GM12878 (cell line): ENCODE measurements at regions not wholly inside any gene's neighbourhood (a gene's known extent, or its start where the extent isn't known, plus 50 kb on each side); places are given as distances from the start of the nearest gene placed in this dataset.

ENCODE experiments used
- ATAC-seq: fragments of 200-7000 bp; cut with Tn5 transposase; 3 replicates; pipeline ENCODE4 v1.9.1; 2020; ENCODE audit warnings: mild to moderate bottlenecking, moderate library complexity
- BruUV-seq: library from RNA; stranded (reverse); fragments of 400-500 nt; replicated peaks from 2 replicates; lab custom pipeline; 2021; lab: Mats Ljungman, UMichigan
- CTCF ChIA-PET: fragments of 300-600 bp; sonication (Branson Sonifier 250); formaldehyde crosslinking; extraction: SDS; loops from one replicate; lab custom pipeline; 2021; ENCODE audit warnings: inconsistent platforms; lab: Yijun Ruan, JAX
- POLR2A ChIA-PET: fragments of 350-600 bp; formaldehyde crosslinking; extraction: SDS; loops from one replicate; lab custom pipeline; 2021; ENCODE audit warnings: inconsistent platforms; lab: Charles Lee
- RAD21 ChIA-PET: fragments of 300-600 bp; sonication (Branson Sonifier 250); formaldehyde crosslinking; loops from one replicate; lab custom pipeline; 2023; ENCODE audit warnings: antibody characterized with exemption; ENCODE audit not compliant: unreplicated experiment; lab: Charles Lee
- SMC1A ChIA-PET: fragments of 300-600 bp; sonication (Branson Sonifier 250); formaldehyde crosslinking; loops from one replicate; lab custom pipeline; 2023; ENCODE audit not compliant: unreplicated experiment, uncharacterized antibody; lab: Charles Lee
- DNase-seq: peaks from one replicate; pipeline ENCODE4 v3.0.0-alpha.2; 2011; ENCODE audit warnings: low read depth, low spot score
- FAIRE-seq: peaks from 3 replicates; lab custom pipeline; 2011; peaks lifted over from hg19 to GRCh38; lab: Jason Lieb, UNC
- H2AFZ ChIP-seq: 2 replicates; pipeline ENCODE4 v1.6.0; 2011; ENCODE audit warnings: low read depth, low read length, control low read depth; ENCODE audit not compliant: control insufficient read depth
- H3K27ac ChIP-seq: 2 replicates; pipeline ENCODE4 v1.5.1; 2011; ENCODE audit warnings: control low read depth; ENCODE audit not compliant: control insufficient read depth, insufficient read depth
- H3K27me3 ChIP-seq, 2 experiments: replicated peaks in 1 of 2; 2 replicates each; pipeline versions ENCODE4 v1.6.0 to v1.6.1; 2011; ENCODE audit warnings: low read length in 1 of 2; ENCODE audit not compliant: control insufficient read depth in 2 of 2, insufficient read depth in 2 of 2
- H3K36me3 ChIP-seq, 2 experiments: 2 replicates each; pipeline ENCODE4 v1.5.1; 2011; ENCODE audit warnings: low read length in 1 of 2; ENCODE audit not compliant: control insufficient read depth in 2 of 2, insufficient read depth in 2 of 2
- H3K4me1 ChIP-seq: 2 replicates; pipeline ENCODE4 v1.6.1; 2011; ENCODE audit warnings: mild to moderate bottlenecking, low read length, moderate library complexity, mixed read lengths; ENCODE audit not compliant: control insufficient read depth, insufficient read depth
- H3K4me2 ChIP-seq: 2 replicates; pipeline ENCODE4 v1.6.0; 2011; ENCODE audit warnings: control low read depth; ENCODE audit not compliant: control insufficient read depth, insufficient read depth
- H3K4me3 ChIP-seq: fragments of 200-600 bp; sonication (generic); 2 replicates; pipeline ENCODE4 v1.5.1; 2016
- H3K79me2 ChIP-seq: 2 replicates; pipeline ENCODE4 v1.6.0; 2011; ENCODE audit warnings: low read length; ENCODE audit not compliant: control insufficient read depth, insufficient read depth
- H3K9ac ChIP-seq: 2 replicates; pipeline ENCODE4 v1.8.0; 2011; ENCODE audit warnings: low read length, control low read depth, mixed read lengths; ENCODE audit not compliant: control insufficient read depth, insufficient read depth
- H3K9me3 ChIP-seq: replicated peaks from 3 replicates; pipeline ENCODE4 v1.5.1; 2011; ENCODE audit warnings: mild to moderate bottlenecking, low read length; ENCODE audit not compliant: control insufficient read depth, insufficient read depth
- H4K20me1 ChIP-seq: 2 replicates; pipeline ENCODE4 v1.6.0; 2011; ENCODE audit not compliant: control insufficient read depth, insufficient read depth
- GABPA ChIP-seq: IDR thresholded peaks from 2 replicates; pipeline ENCODE4 v1.6.1; 2014; ENCODE audit warnings: antibody characterized with exemption, low read depth, mild to moderate bottlenecking, inconsistent platforms
- SMARCA5 ChIP-seq: fragments of 450-650 bp; IDR thresholded peaks from 2 replicates; pipeline ENCODE4 v1.6.1; 2017; ENCODE audit warnings: mild to moderate bottlenecking
- TARDBP ChIP-seq: IDR thresholded peaks from 2 replicates; pipeline ENCODE4 v1.6.1; 2016; ENCODE audit warnings: borderline replicate concordance
- WGBS: methylation state at CpG from one replicate; pipeline ENCODE4 v1.1.6; 2016; ENCODE audit warnings: low lambda C conversion rate; ENCODE audit not compliant: insufficient replicate concordance, insufficient coverage; ENCODE audit errors: missing lambda C conversion rate; 5-methylcytosine and 5-hydroxymethylcytosine counted together
- in situ Hi-C: fragments of 300-500 bp; cut with MboI; formaldehyde crosslinking; loops from 9 replicates; pipeline ENCODE4 v1.14.3; 2018; ENCODE audit warnings: mixed read lengths
- intact Hi-C: fragments of 100-400 bp; cut with micrococcal nuclease; formaldehyde crosslinking; loops from one replicate; pipeline ENCODE4 v1.14.2; 2022; ENCODE audit not compliant: unreplicated experiment
- TF ChIP-seq, protein P1 (sequence below): fragments of 450-650 bp; IDR thresholded peaks from 2 replicates; pipeline ENCODE4 v1.6.1; 2016; ENCODE audit warnings: mild to moderate bottlenecking
- TF ChIP-seq, protein P2 (sequence below), 3 experiments: IDR thresholded peaks in 2 of 3; conservative IDR thresholded peaks in 1 of 3; 2 replicates each; pipeline ENCODE4 v1.5.1; 2011; ENCODE audit warnings: low read depth in 3 of 3, low read length in 3 of 3, mild to moderate bottlenecking in 3 of 3, control low read depth in 2 of 3, moderate library complexity in 2 of 3, inconsistent platforms in 1 of 3, mixed read lengths in 1 of 3; ENCODE audit not compliant: control insufficient read depth in 2 of 3, insufficient read depth in 1 of 3; ENCODE audit errors: extremely low read depth in 1 of 3
- TF ChIP-seq, protein P3 (sequence below): IDR thresholded peaks from 2 replicates; pipeline ENCODE4 v1.6.1; 2012; ENCODE audit warnings: improper control_type of control experiment, low read depth, low read length; ENCODE audit not compliant: insufficient replicate concordance
- TF ChIP-seq, protein P4 (sequence below): IDR thresholded peaks from 2 replicates; pipeline ENCODE4 v1.6.1; 2012; ENCODE audit warnings: mild to moderate bottlenecking, low read depth, low read length

DNA sequence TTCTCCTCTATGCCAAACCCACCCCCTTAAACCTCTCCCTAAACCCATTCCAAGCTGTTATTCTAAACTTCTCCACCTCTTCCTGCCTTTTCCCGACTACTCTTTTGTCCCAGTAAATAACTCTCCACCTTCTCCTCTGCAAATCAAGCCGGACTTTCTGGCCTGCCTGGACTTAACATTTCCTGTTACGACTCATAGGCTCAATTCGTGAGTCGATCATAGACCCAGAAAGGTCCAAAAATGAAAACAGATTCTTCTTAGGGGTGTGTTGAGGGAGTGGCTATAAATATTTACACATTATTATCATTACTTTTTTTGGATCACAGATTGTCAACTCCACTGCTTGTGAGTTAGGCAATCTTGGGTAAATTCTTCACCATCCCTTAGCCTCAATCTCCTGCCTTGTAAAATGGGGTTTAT lies 59.0 kb upstream of the HABP2 start:
- no peak overlapping the region for H3K9ac ChIP-seq
- H2AFZ ChIP-seq: no peak overlapping the region
- TF ChIP-seq, protein P1, sequence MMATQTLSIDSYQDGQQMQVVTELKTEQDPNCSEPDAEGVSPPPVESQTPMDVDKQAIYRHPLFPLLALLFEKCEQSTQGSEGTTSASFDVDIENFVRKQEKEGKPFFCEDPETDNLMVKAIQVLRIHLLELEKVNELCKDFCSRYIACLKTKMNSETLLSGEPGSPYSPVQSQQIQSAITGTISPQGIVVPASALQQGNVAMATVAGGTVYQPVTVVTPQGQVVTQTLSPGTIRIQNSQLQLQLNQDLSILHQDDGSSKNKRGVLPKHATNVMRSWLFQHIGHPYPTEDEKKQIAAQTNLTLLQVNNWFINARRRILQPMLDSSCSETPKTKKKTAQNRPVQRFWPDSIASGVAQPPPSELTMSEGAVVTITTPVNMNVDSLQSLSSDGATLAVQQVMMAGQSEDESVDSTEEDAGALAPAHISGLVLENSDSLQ: no peak
- TF ChIP-seq, protein P2, sequence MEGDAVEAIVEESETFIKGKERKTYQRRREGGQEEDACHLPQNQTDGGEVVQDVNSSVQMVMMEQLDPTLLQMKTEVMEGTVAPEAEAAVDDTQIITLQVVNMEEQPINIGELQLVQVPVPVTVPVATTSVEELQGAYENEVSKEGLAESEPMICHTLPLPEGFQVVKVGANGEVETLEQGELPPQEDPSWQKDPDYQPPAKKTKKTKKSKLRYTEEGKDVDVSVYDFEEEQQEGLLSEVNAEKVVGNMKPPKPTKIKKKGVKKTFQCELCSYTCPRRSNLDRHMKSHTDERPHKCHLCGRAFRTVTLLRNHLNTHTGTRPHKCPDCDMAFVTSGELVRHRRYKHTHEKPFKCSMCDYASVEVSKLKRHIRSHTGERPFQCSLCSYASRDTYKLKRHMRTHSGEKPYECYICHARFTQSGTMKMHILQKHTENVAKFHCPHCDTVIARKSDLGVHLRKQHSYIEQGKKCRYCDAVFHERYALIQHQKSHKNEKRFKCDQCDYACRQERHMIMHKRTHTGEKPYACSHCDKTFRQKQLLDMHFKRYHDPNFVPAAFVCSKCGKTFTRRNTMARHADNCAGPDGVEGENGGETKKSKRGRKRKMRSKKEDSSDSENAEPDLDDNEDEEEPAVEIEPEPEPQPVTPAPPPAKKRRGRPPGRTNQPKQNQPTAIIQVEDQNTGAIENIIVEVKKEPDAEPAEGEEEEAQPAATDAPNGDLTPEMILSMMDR (IDR thresholded peaks at IDR 0.05 in 2 of 3, conservative IDR thresholded peaks at IDR 0.05 in 1 of 3; ENCODE audit: control insufficient read depth in 2 of 3, extremely low read depth in 1 of 3, insufficient read depth in 1 of 3, low read depth in 3 of 3, low read length in 3 of 3): no peak
- TF ChIP-seq, protein P3, sequence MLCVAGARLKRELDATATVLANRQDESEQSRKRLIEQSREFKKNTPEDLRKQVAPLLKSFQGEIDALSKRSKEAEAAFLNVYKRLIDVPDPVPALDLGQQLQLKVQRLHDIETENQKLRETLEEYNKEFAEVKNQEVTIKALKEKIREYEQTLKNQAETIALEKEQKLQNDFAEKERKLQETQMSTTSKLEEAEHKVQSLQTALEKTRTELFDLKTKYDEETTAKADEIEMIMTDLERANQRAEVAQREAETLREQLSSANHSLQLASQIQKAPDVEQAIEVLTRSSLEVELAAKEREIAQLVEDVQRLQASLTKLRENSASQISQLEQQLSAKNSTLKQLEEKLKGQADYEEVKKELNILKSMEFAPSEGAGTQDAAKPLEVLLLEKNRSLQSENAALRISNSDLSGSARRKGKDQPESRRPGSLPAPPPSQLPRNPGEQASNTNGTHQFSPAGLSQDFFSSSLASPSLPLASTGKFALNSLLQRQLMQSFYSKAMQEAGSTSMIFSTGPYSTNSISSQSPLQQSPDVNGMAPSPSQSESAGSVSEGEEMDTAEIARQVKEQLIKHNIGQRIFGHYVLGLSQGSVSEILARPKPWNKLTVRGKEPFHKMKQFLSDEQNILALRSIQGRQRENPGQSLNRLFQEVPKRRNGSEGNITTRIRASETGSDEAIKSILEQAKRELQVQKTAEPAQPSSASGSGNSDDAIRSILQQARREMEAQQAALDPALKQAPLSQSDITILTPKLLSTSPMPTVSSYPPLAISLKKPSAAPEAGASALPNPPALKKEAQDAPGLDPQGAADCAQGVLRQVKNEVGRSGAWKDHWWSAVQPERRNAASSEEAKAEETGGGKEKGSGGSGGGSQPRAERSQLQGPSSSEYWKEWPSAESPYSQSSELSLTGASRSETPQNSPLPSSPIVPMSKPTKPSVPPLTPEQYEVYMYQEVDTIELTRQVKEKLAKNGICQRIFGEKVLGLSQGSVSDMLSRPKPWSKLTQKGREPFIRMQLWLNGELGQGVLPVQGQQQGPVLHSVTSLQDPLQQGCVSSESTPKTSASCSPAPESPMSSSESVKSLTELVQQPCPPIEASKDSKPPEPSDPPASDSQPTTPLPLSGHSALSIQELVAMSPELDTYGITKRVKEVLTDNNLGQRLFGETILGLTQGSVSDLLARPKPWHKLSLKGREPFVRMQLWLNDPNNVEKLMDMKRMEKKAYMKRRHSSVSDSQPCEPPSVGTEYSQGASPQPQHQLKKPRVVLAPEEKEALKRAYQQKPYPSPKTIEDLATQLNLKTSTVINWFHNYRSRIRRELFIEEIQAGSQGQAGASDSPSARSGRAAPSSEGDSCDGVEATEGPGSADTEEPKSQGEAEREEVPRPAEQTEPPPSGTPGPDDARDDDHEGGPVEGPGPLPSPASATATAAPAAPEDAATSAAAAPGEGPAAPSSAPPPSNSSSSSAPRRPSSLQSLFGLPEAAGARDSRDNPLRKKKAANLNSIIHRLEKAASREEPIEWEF: no peak
- TF ChIP-seq TARDBP: no peak
- no peak for TF ChIP-seq GABPA
- TF ChIP-seq, protein P4, sequence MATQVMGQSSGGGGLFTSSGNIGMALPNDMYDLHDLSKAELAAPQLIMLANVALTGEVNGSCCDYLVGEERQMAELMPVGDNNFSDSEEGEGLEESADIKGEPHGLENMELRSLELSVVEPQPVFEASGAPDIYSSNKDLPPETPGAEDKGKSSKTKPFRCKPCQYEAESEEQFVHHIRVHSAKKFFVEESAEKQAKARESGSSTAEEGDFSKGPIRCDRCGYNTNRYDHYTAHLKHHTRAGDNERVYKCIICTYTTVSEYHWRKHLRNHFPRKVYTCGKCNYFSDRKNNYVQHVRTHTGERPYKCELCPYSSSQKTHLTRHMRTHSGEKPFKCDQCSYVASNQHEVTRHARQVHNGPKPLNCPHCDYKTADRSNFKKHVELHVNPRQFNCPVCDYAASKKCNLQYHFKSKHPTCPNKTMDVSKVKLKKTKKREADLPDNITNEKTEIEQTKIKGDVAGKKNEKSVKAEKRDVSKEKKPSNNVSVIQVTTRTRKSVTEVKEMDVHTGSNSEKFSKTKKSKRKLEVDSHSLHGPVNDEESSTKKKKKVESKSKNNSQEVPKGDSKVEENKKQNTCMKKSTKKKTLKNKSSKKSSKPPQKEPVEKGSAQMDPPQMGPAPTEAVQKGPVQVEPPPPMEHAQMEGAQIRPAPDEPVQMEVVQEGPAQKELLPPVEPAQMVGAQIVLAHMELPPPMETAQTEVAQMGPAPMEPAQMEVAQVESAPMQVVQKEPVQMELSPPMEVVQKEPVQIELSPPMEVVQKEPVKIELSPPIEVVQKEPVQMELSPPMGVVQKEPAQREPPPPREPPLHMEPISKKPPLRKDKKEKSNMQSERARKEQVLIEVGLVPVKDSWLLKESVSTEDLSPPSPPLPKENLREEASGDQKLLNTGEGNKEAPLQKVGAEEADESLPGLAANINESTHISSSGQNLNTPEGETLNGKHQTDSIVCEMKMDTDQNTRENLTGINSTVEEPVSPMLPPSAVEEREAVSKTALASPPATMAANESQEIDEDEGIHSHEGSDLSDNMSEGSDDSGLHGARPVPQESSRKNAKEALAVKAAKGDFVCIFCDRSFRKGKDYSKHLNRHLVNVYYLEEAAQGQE: no peak
- TF ChIP-seq SMARCA5: no peak
- ChIA-PET SMC1A (no interaction called here), POLR2A (no interaction called here), RAD21 (no interaction called here), CTCF (no interaction called here)
- H3K9me3 ChIP-seq: no peaks in the 10 kb centered on the region
- no peak for DNase-seq
- no peak for ATAC-seq
- WGBS: 19% methylated on average over 5 of the region's 5 CpGs
- in situ Hi-C loops (no loop called here), intact Hi-C loops (no loop called here)
- no peak overlapping the region for H3K4me3 ChIP-seq
- no peaks in the 10 kb centered on the region for H3K36me3 ChIP-seq
- no peak overlapping the region for H3K4me2 ChIP-seq
- no peaks in the 10 kb centered on the region for H3K4me1 ChIP-seq
- H3K27ac ChIP-seq: no peak overlapping the region
- BruUV-seq: no TSS peak
- H3K27me3 ChIP-seq: peaks cover 0 to 3% of the 10 kb centered on the region in 2 experiments; a peak in 2 of 4 replicates
- H4K20me1 ChIP-seq: no peaks in the 10 kb centered on the region
- H3K79me2 ChIP-seq: no peaks in the 10 kb centered on the region
- no peak for FAIRE-seq
